CD14-positive monocyte (primary cell): ENCODE measurements at regions not wholly inside any gene's neighbourhood (a gene's known extent, or its start where the extent isn't known, plus 50 kb on each side); places are given as distances from the start of the nearest gene placed in this dataset.

ENCODE experiments used
- DNase-seq, 3 donors: peaks; one replicate each; pipeline ENCODE4 v3.0.0-alpha.2; 2011 to 2022
- H2AFZ ChIP-seq: 2 replicates; pipeline ENCODE4 v1.6.0; 2012; ENCODE audit warnings: mild to moderate bottlenecking, low read depth, low read length, inconsistent platforms; ENCODE audit not compliant: insufficient read depth, poor library complexity, severe bottlenecking
- H3K27ac ChIP-seq, 2 donors: 1 replicate in 1 of 2; 2 replicates in 1 of 2; pipeline ENCODE4 v1.5.1; 2012 to 2013; ENCODE audit warnings: low read length in 2 of 2, control low read depth in 1 of 2, inconsistent platforms in 1 of 2, low read depth in 1 of 2, mild to moderate bottlenecking in 1 of 2
- H3K27me3 ChIP-seq, 2 donors: one replicate each; pipeline versions ENCODE4 v1.6.0 to v1.6.1; 2011 to 2013; ENCODE audit warnings: low read length in 2 of 2; ENCODE audit not compliant: control insufficient read depth in 2 of 2, insufficient read depth in 2 of 2
- H3K36me3 ChIP-seq, 2 donors: replicated peaks in 1 of 2; 1 replicate in 1 of 2; 2 replicates in 1 of 2; pipeline versions ENCODE4 v1.5.1 to v1.6.1; 2012 to 2013; ENCODE audit warnings: low read length in 2 of 2, control low read depth in 1 of 2, inconsistent platforms in 1 of 2, mild to moderate bottlenecking in 1 of 2; ENCODE audit not compliant: insufficient read depth in 2 of 2, control insufficient read depth in 1 of 2
- H3K4me1 ChIP-seq, 2 donors: 1 replicate in 1 of 2; 2 replicates in 1 of 2; pipeline versions ENCODE4 v1.5.1 to v1.6.1; 2012 to 2013; ENCODE audit warnings: low read length in 2 of 2, control low read depth in 1 of 2, inconsistent platforms in 1 of 2, mild to moderate bottlenecking in 1 of 2, moderate library complexity in 1 of 2; ENCODE audit not compliant: insufficient read depth in 2 of 2, control insufficient read depth in 1 of 2
- H3K4me2 ChIP-seq: replicated peaks from 2 replicates; pipeline ENCODE3; 2012; ENCODE audit warnings: low read length, moderate library complexity, mild to moderate bottlenecking; ENCODE audit not compliant: poor library complexity, severe bottlenecking; ENCODE audit errors: extremely low read depth
- H3K4me3 ChIP-seq, 3 experiments: fragments of 200-600 bp in 1 of 3; sonication (generic) in 1 of 3; replicated peaks in 1 of 3; 1 replicate in 2 of 3; 2 replicates in 1 of 3; pipeline ENCODE4 v1.5.1; 2011 to 2013; ENCODE audit warnings: low read length in 3 of 3, mild to moderate bottlenecking in 3 of 3, control low read depth in 2 of 3, low read depth in 2 of 3, inconsistent platforms in 1 of 3, moderate library complexity in 1 of 3
- H3K79me2 ChIP-seq: 2 replicates; pipeline ENCODE4 v1.6.0; 2012; ENCODE audit warnings: mild to moderate bottlenecking, control low read depth, inconsistent platforms, low read length, moderate library complexity; ENCODE audit not compliant: insufficient read depth
- H3K9ac ChIP-seq: 2 replicates; pipeline ENCODE4 v1.6.0; 2017; ENCODE audit warnings: low read length, mild to moderate bottlenecking; ENCODE audit not compliant: insufficient read depth, poor library complexity, severe bottlenecking
- H3K9me3 ChIP-seq, 2 donors: replicated peaks in 1 of 2; 1 replicate in 1 of 2; 2 replicates in 1 of 2; pipeline versions ENCODE4 v1.5.1 to v1.6.1; 2012 to 2013; ENCODE audit warnings: low read length in 2 of 2, control low read depth in 1 of 2; ENCODE audit not compliant: control insufficient read depth in 1 of 2, insufficient read depth in 1 of 2
- H4K20me1 ChIP-seq: 2 replicates; pipeline ENCODE4 v1.6.0; 2012; ENCODE audit warnings: mild to moderate bottlenecking, low read length, control low read depth, moderate library complexity; ENCODE audit not compliant: insufficient read depth
- H3K27ac Mint-ChIP-seq, 7 donors: one replicate each; pipeline ENCODE4 v1.8.0; 2020; ENCODE audit warnings: mild to moderate bottlenecking in 7 of 7, mixed read lengths in 7 of 7, moderate library complexity in 6 of 7, inconsistent platforms in 2 of 7
- H3K27me3 Mint-ChIP-seq, 3 donors: one replicate each; pipeline ENCODE4 v1.8.0; 2021 to 2022; ENCODE audit warnings: low read depth in 3 of 3, mild to moderate bottlenecking in 3 of 3, mixed read lengths in 3 of 3, moderate library complexity in 3 of 3, inconsistent platforms in 1 of 3
- H3K36me3 Mint-ChIP-seq, 2 donors: one replicate each; pipeline ENCODE4 v1.8.0; 2020; ENCODE audit warnings: mixed read lengths in 2 of 2, inconsistent platforms in 1 of 2, mild to moderate bottlenecking in 1 of 2
- H3K4me1 Mint-ChIP-seq: one replicate; pipeline ENCODE4 v1.8.0; 2020; ENCODE audit warnings: mild to moderate bottlenecking, mixed read lengths
- H3K4me3 Mint-ChIP-seq, 2 donors: one replicate each; pipeline ENCODE4 v1.8.0; 2020; ENCODE audit warnings: mild to moderate bottlenecking in 2 of 2, mixed read lengths in 2 of 2, moderate library complexity in 1 of 2
- H3K9me3 Mint-ChIP-seq, 7 donors: one replicate each; pipeline ENCODE4 v1.8.0; 2020 to 2022; ENCODE audit warnings: mixed read lengths in 7 of 7, mild to moderate bottlenecking in 6 of 7, moderate library complexity in 6 of 7, inconsistent platforms in 2 of 7
- CTCF ChIP-seq: fragments of 200-600 bp; IDR thresholded peaks from one replicate; pipeline ENCODE4 v1.8.0; 2022; ENCODE audit warnings: antibody characterized with exemption, mild to moderate bottlenecking
- WGBS: methylation state at CpG from one replicate; pipeline ENCODE4 v1.1.5; 2013; ENCODE audit warnings: missing lambda C conversion rate; ENCODE audit not compliant: insufficient coverage; 5-methylcytosine and 5-hydroxymethylcytosine counted together
- intact Hi-C, 2 donors: fragments of 100-400 bp; cut with micrococcal nuclease; formaldehyde crosslinking; loops; one replicate each; pipeline versions ENCODE4 v1.15.0 to v1.15.1; 2023

GRCh38 chr12:78753058-78753457 lies 111.5 kb upstream of the SYT1 start:
- H4K20me1 ChIP-seq: no peaks in the 10 kb centered on the region
- DNase-seq: no peak
- no peaks in the 10 kb centered on the region for H3K36me3 Mint-ChIP-seq
- H3K79me2 ChIP-seq: no peaks in the 10 kb centered on the region
- H3K27me3 Mint-ChIP-seq: peaks cover 0 to 1% (median 0%) of the 10 kb centered on the region in 3 donors
- H3K27ac Mint-ChIP-seq: no peak overlapping the region
- no peak overlapping the region for H3K9ac ChIP-seq
- no peaks in the 10 kb centered on the region for H3K9me3 ChIP-seq
- H3K4me2 ChIP-seq: no peak overlapping the region
- no peaks in the 10 kb centered on the region for H3K27me3 ChIP-seq
- H2AFZ ChIP-seq: no peak overlapping the region
- H3K4me3 ChIP-seq: no peak overlapping the region
- intact Hi-C loops: no loop called here
- peaks cover 0 to 9% (median 0%) of the 10 kb centered on the region in 7 donors for H3K9me3 Mint-ChIP-seq
- TF ChIP-seq CTCF: no peak
- H3K4me3 Mint-ChIP-seq: no peak overlapping the region
- no peaks in the 10 kb centered on the region for H3K36me3 ChIP-seq
- H3K4me1 ChIP-seq: no peaks in the 10 kb centered on the region
- H3K27ac ChIP-seq: no peak overlapping the region
- no peaks in the 10 kb centered on the region for H3K4me1 Mint-ChIP-seq
- no CpG with 5 or more reads among the region's 1 CpG for WGBS

GRCh38 chr12:78756936-78757335 lies 107.6 kb upstream of the SYT1 start:
- no peaks in the 10 kb centered on the region for H3K4me1 Mint-ChIP-seq
- H3K4me3 ChIP-seq: no peak overlapping the region
- H3K9me3 ChIP-seq: no peaks in the 10 kb centered on the region
- DNase-seq: no peak
- H3K27ac Mint-ChIP-seq: no peak overlapping the region
- no peak overlapping the region for H3K4me2 ChIP-seq
- H3K36me3 Mint-ChIP-seq: no peaks in the 10 kb centered on the region
- TF ChIP-seq CTCF: no peak
- H3K36me3 ChIP-seq: no peaks in the 10 kb centered on the region
- WGBS: no CpG with 5 or more reads among the region's 2 CpGs
- no peak overlapping the region for H3K27ac ChIP-seq
- no peaks in the 10 kb centered on the region for H4K20me1 ChIP-seq
- H3K4me3 Mint-ChIP-seq: no peak overlapping the region
- peaks cover 0 to 3% (median 0%) of the 10 kb centered on the region in 3 donors for H3K27me3 Mint-ChIP-seq
- no peaks in the 10 kb centered on the region for H3K27me3 ChIP-seq
- H2AFZ ChIP-seq: no peak overlapping the region
- H3K9ac ChIP-seq: no peak overlapping the region
- peaks cover 0 to 11% (median 0%) of the 10 kb centered on the region in 7 donors for H3K9me3 Mint-ChIP-seq
- no peaks in the 10 kb centered on the region for H3K4me1 ChIP-seq
- intact Hi-C loops: no loop called here
- no peaks in the 10 kb centered on the region for H3K79me2 ChIP-seq
